GM10266 (cell line): ENCODE measurements at regions not wholly inside any gene's neighbourhood (a gene's known extent, or its start where the extent isn't known, plus 50 kb on each side); places are given as distances from the start of the nearest gene placed in this dataset.

ENCODE experiments used
- DNase-seq: peaks from one replicate; pipeline ENCODE4 v3.0.0; 2012; ENCODE audit errors: extremely low spot score
- CTCF ChIP-seq: IDR thresholded peaks from 2 replicates; pipeline ENCODE4 v1.5.1; 2012; ENCODE audit warnings: mild to moderate bottlenecking, low read depth; ENCODE audit not compliant: control insufficient read depth, insufficient read depth; ENCODE audit errors: missing control alignments

- DNase-seq, result no peak
- TF ChIP-seq CTCF, result no peak
These were observed 1819.8 kb downstream of the MAT2B start for GRCh38 chr5:165325221-165325620.

DNA sequence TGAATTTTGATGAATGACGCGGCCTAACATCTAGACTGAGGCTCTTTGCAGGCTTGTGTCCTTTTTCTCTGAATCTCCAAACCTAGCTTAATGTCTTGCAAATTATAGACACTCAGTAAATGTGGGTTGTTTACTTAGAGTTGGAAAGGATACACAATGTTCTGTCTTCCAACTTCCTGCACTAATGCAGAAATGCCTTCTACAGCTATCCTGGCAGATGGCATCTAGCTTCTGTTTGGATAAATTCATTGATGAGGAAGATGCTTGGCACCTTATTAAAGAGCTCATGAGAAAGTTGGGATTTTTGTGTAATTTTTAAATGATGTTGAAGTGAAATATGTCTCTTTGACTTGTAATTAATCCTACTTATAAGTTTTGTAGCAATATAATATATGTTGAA, 1822.2 kb downstream of the MAT2B start:
- no peak for DNase-seq
- no peak for TF ChIP-seq CTCF

GRCh38 chr5:165328846-165329245, 1823.4 kb downstream of the MAT2B start:
- TF ChIP-seq CTCF, result no peak
- DNase-seq, result no peak

DNA sequence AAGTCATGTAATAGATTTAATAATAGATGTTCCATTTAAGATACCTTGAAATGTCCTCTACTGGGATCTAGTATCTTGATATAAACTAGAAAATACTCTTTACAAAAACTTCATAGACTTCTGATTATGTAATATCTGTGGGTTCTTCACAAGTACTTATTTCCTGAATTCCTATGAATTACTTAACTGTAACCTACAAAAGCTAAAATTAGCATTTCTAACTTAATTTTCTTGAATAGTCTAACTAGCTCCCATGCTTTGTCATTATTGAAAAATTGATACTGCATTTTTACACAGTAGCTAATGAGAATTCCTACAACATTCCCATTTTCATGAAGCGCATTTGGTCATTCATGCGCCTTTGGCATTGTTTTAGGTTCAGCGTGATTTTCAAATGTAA, 1828.2 kb downstream of the MAT2B start:
- no peak for TF ChIP-seq CTCF

DNA sequence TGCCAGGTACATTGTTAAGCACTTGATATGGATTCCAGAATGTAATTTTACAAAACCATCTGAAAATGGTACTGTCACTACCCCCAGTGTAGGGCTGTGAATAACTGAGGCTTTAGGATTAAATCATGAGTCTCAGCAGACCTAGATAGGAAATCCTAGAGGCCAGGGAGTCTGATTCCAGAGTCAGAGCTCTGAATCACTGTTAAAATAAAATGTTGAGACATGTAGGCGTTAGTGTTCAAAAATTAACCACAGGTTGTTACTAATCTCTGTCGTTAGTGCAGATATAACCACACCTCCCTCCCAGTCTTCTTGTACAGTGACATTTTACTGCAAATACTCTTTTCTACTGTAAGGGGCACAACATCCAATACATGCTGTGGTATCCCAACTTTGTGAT, 1828.8 kb downstream of the MAT2B start:
- DNase-seq, result no peak
- no peak for TF ChIP-seq CTCF

More for the DNA sequence above, 1828.2 kb downstream of the MAT2B start:
- no peak for DNase-seq

DNA sequence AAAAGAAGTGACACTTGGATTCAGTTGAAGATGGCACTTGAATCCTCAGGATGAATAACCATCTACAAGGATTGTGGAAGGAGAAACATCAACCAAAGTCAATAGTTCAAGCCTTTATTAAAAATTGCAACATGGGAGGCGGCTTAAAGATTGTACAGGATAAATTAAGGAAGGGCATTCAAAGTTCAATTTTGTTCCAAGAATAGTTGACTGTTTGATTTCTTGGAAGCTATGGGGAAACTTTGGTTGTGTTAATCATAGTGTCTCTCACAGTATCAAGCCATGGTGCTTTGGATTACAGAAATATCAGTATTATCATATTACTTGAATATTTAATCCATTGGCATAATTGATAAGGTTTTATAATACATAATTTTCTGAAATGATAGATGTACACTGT, 1844.3 kb downstream of the MAT2B start:
- TF ChIP-seq CTCF, result no peak
- DNase-seq, result no peak

DNA sequence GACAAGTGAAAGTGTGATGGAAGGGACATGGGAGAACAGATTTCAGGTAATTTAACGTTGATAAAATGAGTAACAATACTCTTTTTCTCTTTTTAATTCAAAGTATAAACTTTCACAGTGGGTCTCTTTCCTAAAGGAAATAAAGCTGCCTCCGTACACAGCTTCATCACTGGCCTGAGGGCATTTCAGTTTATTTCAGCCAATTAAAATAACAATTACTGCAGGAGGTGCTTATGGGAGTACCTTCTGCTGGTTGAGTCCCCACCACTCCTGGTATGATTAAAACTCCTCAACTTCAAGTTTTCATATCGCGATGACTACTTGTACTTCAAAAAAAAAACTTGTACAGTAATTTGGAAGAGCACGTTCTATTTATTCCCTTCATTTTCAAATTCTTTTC, 1845.9 kb downstream of the MAT2B start:
- no peak for TF ChIP-seq CTCF
- DNase-seq, result no peak

GRCh38 chr5:165360366-165360765, 1854.9 kb downstream of the MAT2B start:
- no peak for TF ChIP-seq CTCF
- DNase-seq, result no peak
